ENCODE measurements at regions not wholly inside any gene's neighbourhood (a gene's known extent, or its start where the extent isn't known, plus 50 kb on each side); places are given as distances from the start of the nearest gene placed in this dataset.
"Not testable (repeated sequence)": the region's sequence is repeated elsewhere in the genome, so short reads cannot be mapped to it uniquely, and the experiment has no call there.

DNA sequence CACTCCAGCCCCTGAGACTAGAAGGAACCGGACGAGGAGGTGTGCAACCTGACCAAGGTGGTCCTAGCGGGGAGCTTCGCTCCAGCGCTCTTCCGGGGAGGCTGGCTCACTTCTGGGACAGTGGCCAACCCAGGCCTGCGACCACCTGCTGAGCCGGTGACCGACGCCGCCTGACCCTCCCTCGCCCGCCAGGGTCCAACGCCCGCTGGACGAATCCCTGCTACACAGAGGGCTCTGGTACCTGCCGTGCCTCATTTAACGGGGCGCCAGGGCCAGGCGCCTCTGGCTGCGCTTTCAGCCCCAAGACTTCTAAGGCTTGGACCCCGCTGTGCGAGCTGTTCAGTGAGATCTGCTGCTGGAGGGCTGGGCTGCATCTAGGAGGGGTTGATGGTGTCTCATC lies 99.5 kb upstream of the KCNJ18 start:
- Histone ChIP-seq H3K36me3 (ENCODE audit: insufficient read depth, low read length, poor library complexity, severe bottlenecking) (no peaks in the 10 kb centered on the region), H3K27ac (ENCODE audit: low read depth, low read length, poor library complexity, severe bottlenecking) (no peak overlapping the region), H3K4me1 (ENCODE audit: insufficient read depth, low read length, poor library complexity, severe bottlenecking) (no peaks in the 10 kb centered on the region), H3K4me3 (ENCODE audit: low read depth, low read length, poor library complexity, severe bottlenecking) (no peak overlapping the region), H3K27me3 (replicated peaks; ENCODE audit: insufficient read depth, low read depth, low read length, poor library complexity) (no peaks in the 10 kb centered on the region), H3K9me3 (ENCODE audit: low read depth, low read length, poor library complexity, severe bottlenecking) (no peaks in the 10 kb centered on the region)
- CTCF ChIA-PET = no interaction called here
- no peak for DNase-seq (ENCODE audit: low spot score)
- TF ChIP-seq, protein P1, sequence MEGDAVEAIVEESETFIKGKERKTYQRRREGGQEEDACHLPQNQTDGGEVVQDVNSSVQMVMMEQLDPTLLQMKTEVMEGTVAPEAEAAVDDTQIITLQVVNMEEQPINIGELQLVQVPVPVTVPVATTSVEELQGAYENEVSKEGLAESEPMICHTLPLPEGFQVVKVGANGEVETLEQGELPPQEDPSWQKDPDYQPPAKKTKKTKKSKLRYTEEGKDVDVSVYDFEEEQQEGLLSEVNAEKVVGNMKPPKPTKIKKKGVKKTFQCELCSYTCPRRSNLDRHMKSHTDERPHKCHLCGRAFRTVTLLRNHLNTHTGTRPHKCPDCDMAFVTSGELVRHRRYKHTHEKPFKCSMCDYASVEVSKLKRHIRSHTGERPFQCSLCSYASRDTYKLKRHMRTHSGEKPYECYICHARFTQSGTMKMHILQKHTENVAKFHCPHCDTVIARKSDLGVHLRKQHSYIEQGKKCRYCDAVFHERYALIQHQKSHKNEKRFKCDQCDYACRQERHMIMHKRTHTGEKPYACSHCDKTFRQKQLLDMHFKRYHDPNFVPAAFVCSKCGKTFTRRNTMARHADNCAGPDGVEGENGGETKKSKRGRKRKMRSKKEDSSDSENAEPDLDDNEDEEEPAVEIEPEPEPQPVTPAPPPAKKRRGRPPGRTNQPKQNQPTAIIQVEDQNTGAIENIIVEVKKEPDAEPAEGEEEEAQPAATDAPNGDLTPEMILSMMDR (conservative IDR thresholded peaks at IDR 0.05; ENCODE audit: low read depth, low read length) = no peak
- no peak for TF ChIP-seq EZH2 (IDR thresholded peaks at IDR 0.05; ENCODE audit: borderline replicate concordance, low read depth, low read length, poor library complexity, severe bottlenecking)
- BruUV-seq (replicated peaks) = no TSS peak
- intact Hi-C loops (cut with micrococcal nuclease; ENCODE audit: unreplicated experiment) = no loop called here
- POLR2A ChIA-PET (ENCODE audit: low non-redundant PET) = no interaction called here

DNA sequence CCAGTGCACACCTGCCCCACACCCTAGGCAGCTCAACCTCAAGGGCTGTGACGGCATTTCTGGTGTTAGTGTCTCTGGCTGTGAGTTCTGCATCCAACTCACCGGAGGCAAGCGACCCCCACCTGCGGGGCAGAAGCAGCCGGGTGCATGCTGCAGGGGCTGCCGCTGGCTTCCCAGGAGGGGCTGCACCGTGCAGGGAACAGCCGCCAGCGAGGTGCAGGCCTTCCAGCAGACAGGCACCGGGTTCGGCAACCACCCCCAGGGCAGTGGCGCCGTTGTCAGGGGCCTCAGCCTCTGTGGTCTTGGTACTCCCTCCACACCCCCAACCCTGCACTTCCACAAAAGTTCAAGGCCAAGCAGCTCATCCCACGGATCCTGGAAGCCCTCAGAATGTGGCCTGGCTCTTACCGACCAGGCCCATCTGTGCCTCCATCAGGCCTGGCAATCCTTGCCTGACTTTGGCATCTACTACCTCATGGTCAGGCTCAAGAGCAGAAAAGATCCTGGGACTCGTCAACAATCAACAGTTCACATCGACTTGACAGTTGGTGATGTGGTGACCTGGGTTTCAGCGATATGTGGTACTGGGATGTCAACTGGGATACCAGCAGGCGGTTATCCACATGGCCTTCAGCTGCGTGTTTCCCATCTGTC lies 98.7 kb upstream of the KCNJ18 start:
- DNase-seq (ENCODE audit: low spot score); H3K4me1 ChIP-seq (ENCODE audit: insufficient read depth, low read length, poor library complexity, severe bottlenecking); POLR2A ChIA-PET (ENCODE audit: low non-redundant PET); intact Hi-C loops (cut with micrococcal nuclease; ENCODE audit: unreplicated experiment); H3K36me3 ChIP-seq (ENCODE audit: insufficient read depth, low read length, poor library complexity, severe bottlenecking); H3K4me3 ChIP-seq (ENCODE audit: low read depth, low read length, poor library complexity, severe bottlenecking); BruUV-seq (replicated peaks); H3K27ac ChIP-seq (ENCODE audit: low read depth, low read length, poor library complexity, severe bottlenecking); H3K9me3 ChIP-seq (ENCODE audit: low read depth, low read length, poor library complexity, severe bottlenecking); H3K27me3 ChIP-seq (replicated peaks; ENCODE audit: insufficient read depth, low read depth, low read length, poor library complexity); CTCF ChIA-PET: not testable (repeated sequence)

GRCh38 chr17:21595086-21595485 lies 97.2 kb upstream of the KCNJ18 start:
- Histone ChIP-seq H3K27ac (ENCODE audit: low read depth, low read length, poor library complexity, severe bottlenecking) (no peak overlapping the region), H3K36me3 (ENCODE audit: insufficient read depth, low read length, poor library complexity, severe bottlenecking) (no peaks in the 10 kb centered on the region), H3K27me3 (replicated peaks; ENCODE audit: insufficient read depth, low read depth, low read length, poor library complexity) (no peaks in the 10 kb centered on the region), H3K4me3 (ENCODE audit: low read depth, low read length, poor library complexity, severe bottlenecking) (no peak overlapping the region), H3K4me1 (ENCODE audit: insufficient read depth, low read length, poor library complexity, severe bottlenecking) (no peaks in the 10 kb centered on the region), H3K9me3 (ENCODE audit: low read depth, low read length, poor library complexity, severe bottlenecking) (no peaks in the 10 kb centered on the region)
- no peak for TF ChIP-seq EZH2 (IDR thresholded peaks at IDR 0.05; ENCODE audit: borderline replicate concordance, low read depth, low read length, poor library complexity, severe bottlenecking)
- TF ChIP-seq, protein P1 (conservative IDR thresholded peaks at IDR 0.05; ENCODE audit: low read depth, low read length) = no peak
- POLR2A ChIA-PET (ENCODE audit: low non-redundant PET) = no interaction called here
- intact Hi-C loops (cut with micrococcal nuclease; ENCODE audit: unreplicated experiment) = no loop called here
- CTCF ChIA-PET = no interaction called here
- no TSS peak for BruUV-seq (replicated peaks)
- no peak for DNase-seq (ENCODE audit: low spot score)

DNA sequence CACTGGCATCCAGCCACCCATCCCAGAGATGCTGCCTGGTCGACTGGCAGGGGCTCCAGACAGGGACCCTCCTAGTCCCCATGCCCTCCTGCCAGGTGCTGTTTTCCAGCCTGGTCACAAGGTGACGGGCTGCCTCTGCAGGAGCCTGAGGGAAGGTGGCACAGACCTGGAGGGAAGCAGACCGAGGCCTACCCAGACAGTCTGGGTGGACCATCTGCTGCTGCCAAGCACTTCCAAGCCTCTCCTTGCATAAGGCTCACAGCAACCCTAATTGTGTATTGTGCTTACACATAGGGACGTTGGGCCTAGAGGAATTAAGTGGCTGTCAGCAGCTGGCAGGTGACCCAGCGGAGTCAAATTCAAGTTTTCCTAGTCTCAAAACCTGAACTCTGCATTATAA lies 90.1 kb upstream of the KCNJ18 start:
- Histone ChIP-seq H3K4me1 (ENCODE audit: insufficient read depth, low read length, poor library complexity, severe bottlenecking) (no peaks in the 10 kb centered on the region), H3K4me3 (ENCODE audit: low read depth, low read length, poor library complexity, severe bottlenecking) (no peak overlapping the region), H3K9me3 (ENCODE audit: low read depth, low read length, poor library complexity, severe bottlenecking) (no peaks in the 10 kb centered on the region), H3K27ac (ENCODE audit: low read depth, low read length, poor library complexity, severe bottlenecking) (no peak overlapping the region), H3K36me3 (ENCODE audit: insufficient read depth, low read length, poor library complexity, severe bottlenecking) (no peaks in the 10 kb centered on the region), H3K27me3 (replicated peaks; ENCODE audit: insufficient read depth, low read depth, low read length, poor library complexity) (no peaks in the 10 kb centered on the region)
- intact Hi-C loops (cut with micrococcal nuclease; ENCODE audit: unreplicated experiment) = no loop called here
- ChIA-PET CTCF (no interaction called here), POLR2A (ENCODE audit: low non-redundant PET) (no interaction called here)
- DNase-seq (ENCODE audit: low spot score) = no peak
- BruUV-seq (replicated peaks) = no TSS peak
- no peak for TF ChIP-seq EZH2 (IDR thresholded peaks at IDR 0.05; ENCODE audit: borderline replicate concordance, low read depth, low read length, poor library complexity, severe bottlenecking)
- TF ChIP-seq, protein P1 (conservative IDR thresholded peaks at IDR 0.05; ENCODE audit: low read depth, low read length) = no peak

- DNase-seq (ENCODE audit: low spot score); intact Hi-C loops (cut with micrococcal nuclease; ENCODE audit: unreplicated experiment); POLR2A ChIA-PET (ENCODE audit: low non-redundant PET); CTCF ChIA-PET; BruUV-seq (replicated peaks); H3K27me3 ChIP-seq (replicated peaks; ENCODE audit: insufficient read depth, low read depth, low read length, poor library complexity); H3K27ac ChIP-seq (ENCODE audit: low read depth, low read length, poor library complexity, severe bottlenecking); H3K4me1 ChIP-seq (ENCODE audit: insufficient read depth, low read length, poor library complexity, severe bottlenecking); H3K36me3 ChIP-seq (ENCODE audit: insufficient read depth, low read length, poor library complexity, severe bottlenecking); H3K4me3 ChIP-seq (ENCODE audit: low read depth, low read length, poor library complexity, severe bottlenecking); H3K9me3 ChIP-seq (ENCODE audit: low read depth, low read length, poor library complexity, severe bottlenecking): not testable (repeated sequence)
These were observed 89.0 kb upstream of the KCNJ18 start for GRCh38 chr17:21603292-21603691.
